Parathyroid adenoma (tissue), 2 donors: ENCODE measurements at regions not wholly inside any gene's neighbourhood (a gene's known extent, or its start where the extent isn't known, plus 50 kb on each side); places are given as distances from the start of the nearest gene placed in this dataset.
"Not testable (repeated sequence)": the region's sequence is repeated elsewhere in the genome, so short reads cannot be mapped to it uniquely, and the experiment has no call there.

Experiments
- H2AFZ ChIP-seq: fragments of 300-600 bp; sonication (generic); one replicate; pipeline ENCODE4 v1.7.0; 2017; ENCODE audit warnings: antibody characterized with exemption, mild to moderate bottlenecking
- H3K27ac ChIP-seq: fragments of 300-600 bp; sonication (generic); one replicate; pipeline ENCODE4 v1.7.0; 2017
- H3K27me3 ChIP-seq: fragments of 300-600 bp; sonication (generic); one replicate; pipeline ENCODE4 v1.7.0; 2017; ENCODE audit warnings: low read length; ENCODE audit not compliant: control insufficient read depth, insufficient read depth
- H3K36me3 ChIP-seq: fragments of 300-600 bp; sonication (generic); one replicate; pipeline ENCODE4 v1.7.0; 2017; ENCODE audit warnings: low read length; ENCODE audit not compliant: control insufficient read depth, insufficient read depth
- H3K4me1 ChIP-seq: fragments of 300-600 bp; sonication (generic); one replicate; pipeline ENCODE4 v1.7.0; 2017; ENCODE audit warnings: control low read depth
- H3K4me2 ChIP-seq: fragments of 300-600 bp; sonication (generic); one replicate; pipeline ENCODE4 v1.7.0; 2017; ENCODE audit warnings: low read length
- H3K4me3 ChIP-seq: fragments of 300-600 bp; sonication (generic); one replicate; pipeline ENCODE4 v1.7.0; 2017; ENCODE audit warnings: low read depth, low read length
- H3K79me2 ChIP-seq: fragments of 300-600 bp; sonication (generic); one replicate; pipeline ENCODE4 v1.7.0; 2017; ENCODE audit warnings: control low read depth
- H3K9ac ChIP-seq: fragments of 300-600 bp; sonication (generic); one replicate; pipeline ENCODE4 v1.7.0; 2017; ENCODE audit warnings: mild to moderate bottlenecking
- H3K9me3 ChIP-seq: fragments of 300-600 bp; sonication (generic); one replicate; pipeline ENCODE4 v1.7.0; 2017; ENCODE audit warnings: low read length; ENCODE audit not compliant: control insufficient read depth
- CTCF ChIP-seq: fragments of 300-600 bp; sonication (generic); IDR thresholded peaks from one replicate; pipeline ENCODE4 v1.7.0; 2017; ENCODE audit warnings: antibody characterized with exemption, mild to moderate bottlenecking
- donor health status: primary hyperparathyroidism.

- H3K4me1 ChIP-seq: no peaks in the 10 kb centered on the region
- no peaks in the 10 kb centered on the region for H3K79me2 ChIP-seq
- no peak for TF ChIP-seq CTCF
- no peaks in the 10 kb centered on the region for H3K9me3 ChIP-seq
- H3K27ac ChIP-seq: no peak overlapping the region
- no peak overlapping the region for H3K4me2 ChIP-seq
- no peak overlapping the region for H2AFZ ChIP-seq
- H3K27me3 ChIP-seq: no peaks in the 10 kb centered on the region
- H3K4me3 ChIP-seq: no peak overlapping the region
- H3K36me3 ChIP-seq: no peaks in the 10 kb centered on the region
- no peak overlapping the region for H3K9ac ChIP-seq
Measured at GRCh38 chr10:6802759-6803426, 222.8 kb upstream of the PRKCQ start.

- Histone ChIP-seq H3K4me1 (no peaks in the 10 kb centered on the region), H3K27me3 (no peaks in the 10 kb centered on the region), H3K4me3 (no peak overlapping the region), H3K9ac (no peak overlapping the region), H3K79me2 (no peaks in the 10 kb centered on the region), H3K27ac (no peak overlapping the region), H3K4me2 (no peak overlapping the region), H3K9me3 (no peaks in the 10 kb centered on the region), H3K36me3 (no peaks in the 10 kb centered on the region), H2AFZ (no peak overlapping the region)
- no peak for TF ChIP-seq CTCF
Measured at GRCh38 chr10:6796231-6796630, 216.2 kb upstream of the PRKCQ start.

- no peaks in the 10 kb centered on the region for H3K9me3 ChIP-seq
- H3K27ac ChIP-seq: no peak overlapping the region
- H3K27me3 ChIP-seq: no peaks in the 10 kb centered on the region
- H3K9ac ChIP-seq: no peak overlapping the region
- no peak overlapping the region for H2AFZ ChIP-seq
- H3K36me3 ChIP-seq: no peaks in the 10 kb centered on the region
- TF ChIP-seq CTCF: no peak
- no peak overlapping the region for H3K4me3 ChIP-seq
- H3K4me2 ChIP-seq: no peak overlapping the region
- H3K4me1 ChIP-seq: no peaks in the 10 kb centered on the region
- no peaks in the 10 kb centered on the region for H3K79me2 ChIP-seq
Measured at GRCh38 chr10:6795541-6795940, 215.5 kb upstream of the PRKCQ start.

- not testable (repeated sequence) for H3K9ac ChIP-seq, H3K36me3 ChIP-seq, H3K9me3 ChIP-seq, H3K4me2 ChIP-seq, H3K27me3 ChIP-seq, H3K27ac ChIP-seq, H3K4me1 ChIP-seq, H2AFZ ChIP-seq, H3K4me3 ChIP-seq, H3K79me2 ChIP-seq
Measured at GRCh38 chr10:6794841-6795240, 214.8 kb upstream of the PRKCQ start.

GRCh38 chr10:6794441-6794840, 214.4 kb upstream of the PRKCQ start:
- H3K9ac ChIP-seq: no peak overlapping the region
- TF ChIP-seq CTCF: no peak
- H3K4me1 ChIP-seq: no peaks in the 10 kb centered on the region
- H2AFZ ChIP-seq: no peak overlapping the region
- H3K36me3 ChIP-seq: no peaks in the 10 kb centered on the region
- H3K27me3 ChIP-seq: no peaks in the 10 kb centered on the region
- no peak overlapping the region for H3K4me3 ChIP-seq
- H3K9me3 ChIP-seq: no peaks in the 10 kb centered on the region
- H3K4me2 ChIP-seq: no peak overlapping the region
- H3K27ac ChIP-seq: no peak overlapping the region
- no peaks in the 10 kb centered on the region for H3K79me2 ChIP-seq
